Thyroid gland (tissue), 4 donors: ENCODE measurements at regions not wholly inside any gene's neighbourhood (a gene's known extent, or its start where the extent isn't known, plus 50 kb on each side); places are given as distances from the start of the nearest gene placed in this dataset.

Experiments used
- DNase-seq, 2 donors: peaks; one replicate each; pipeline ENCODE4 v3.0.0-alpha.2; 2019
- H3K27ac ChIP-seq, 3 donors: fragments of 200-600 bp; sonication (generic); 1 replicate in 2 of 3; 2 replicates in 1 of 3; pipeline ENCODE4 v1.5.1; 2016 to 2019; ENCODE audit warnings: mild to moderate bottlenecking in 1 of 3, moderate library complexity in 1 of 3
- H3K27me3 ChIP-seq: fragments of 200-600 bp; sonication (generic); one replicate; pipeline ENCODE4 v1.5.1; 2019
- H3K36me3 ChIP-seq, 2 donors: fragments of 200-600 bp; sonication (generic); one replicate each; pipeline ENCODE4 v1.5.1; 2016 to 2019
- H3K4me1 ChIP-seq, 2 donors: fragments of 200-600 bp; sonication (generic); one replicate each; pipeline ENCODE4 v1.5.1; 2017 to 2019
- H3K4me3 ChIP-seq, 3 donors: fragments of 200-600 bp; sonication (generic); replicated peaks in 1 of 3; 1 replicate in 2 of 3; 2 replicates in 1 of 3; pipeline ENCODE4 v1.5.1; 2016; ENCODE audit warnings: mild to moderate bottlenecking in 1 of 3
- H3K9me3 ChIP-seq: fragments of 200-600 bp; sonication (generic); one replicate; pipeline ENCODE4 v1.5.1; 2017
- CTCF ChIP-seq, 6 experiments: fragments of 200-600 bp in 3 of 6; fragments of 450-650 bp in 3 of 6; sonication (generic) in 3 of 6; IDR thresholded peaks; one replicate each; pipeline ENCODE4 v1.5.1; 2016 to 2019; ENCODE audit warnings: antibody characterized with exemption in 6 of 6, mild to moderate bottlenecking in 2 of 6, inconsistent platforms in 1 of 6, moderate library complexity in 1 of 6
- POLR2A ChIP-seq, 2 donors: fragments of 450-650 bp; IDR thresholded peaks; one replicate each; pipeline ENCODE4 v1.6.1; 2017; ENCODE audit warnings: antibody characterized with exemption in 2 of 2, mild to moderate bottlenecking in 2 of 2, moderate library complexity in 1 of 2
- WGBS, 2 donors: methylation state at CpG; one replicate each; pipeline ENCODE4 v1.1.5; 2017; 5-methylcytosine and 5-hydroxymethylcytosine counted together
- intact Hi-C: fragments of 100-400 bp; cut with DNase I; formaldehyde crosslinking; loops from one replicate; pipeline ENCODE4 v1.15.1; 2023

- H3K4me3 ChIP-seq: no peak overlapping the region
- H3K36me3 ChIP-seq: no peaks in the 10 kb centered on the region
- H3K9me3 ChIP-seq: no peaks in the 10 kb centered on the region
- H3K27ac ChIP-seq: no peak overlapping the region
- intact Hi-C loops: no loop called here
- WGBS, 2 donors: 89 to 91% methylated on average over 3 of the region's 3 CpGs
- no peak for DNase-seq
- H3K4me1 ChIP-seq: no peaks in the 10 kb centered on the region
- TF ChIP-seq POLR2A (IDR thresholded peaks at IDR 0.05) (no peak), CTCF (IDR thresholded peaks at IDR 0.05) (no peak)
- H3K27me3 ChIP-seq: no peaks in the 10 kb centered on the region
Observed at GRCh38 chr1:81706650-81707435, 93.9 kb upstream of the ADGRL2 start.

- H3K4me3 ChIP-seq: no peak overlapping the region
- no peak overlapping the region for H3K27ac ChIP-seq
- no peaks in the 10 kb centered on the region for H3K36me3 ChIP-seq
- no peak for DNase-seq
- peaks cover 6 to 8% of the 10 kb centered on the region in 2 donors for H3K4me1 ChIP-seq
- intact Hi-C loops: no loop called here
- 81 to 84% methylated on average over 5 of the region's 5 CpGs for WGBS, 2 donors
- no peak for TF ChIP-seq POLR2A (IDR thresholded peaks at IDR 0.05)
- no peak for TF ChIP-seq CTCF (IDR thresholded peaks at IDR 0.05)
- H3K27me3 ChIP-seq: no peaks in the 10 kb centered on the region
- H3K9me3 ChIP-seq: no peaks in the 10 kb centered on the region
Observed at GRCh38 chr1:81703756-81704463, 96.8 kb upstream of the ADGRL2 start.

GRCh38 chr1:81703391-81703755 is 97.4 kb upstream of the ADGRL2 start:
- no peak overlapping the region for H3K27ac ChIP-seq
- peaks cover 6 to 9% of the 10 kb centered on the region in 2 donors for H3K4me1 ChIP-seq
- DNase-seq: no peak
- intact Hi-C loops: no loop called here
- TF ChIP-seq CTCF (IDR thresholded peaks at IDR 0.05): no peak
- TF ChIP-seq POLR2A (IDR thresholded peaks at IDR 0.05): no peak
- H3K36me3 ChIP-seq: no peaks in the 10 kb centered on the region
- whole genome bisulfite sequencing, 2 donors: 75 to 78% methylated on average over 3 of the region's 3 CpGs
- no peaks in the 10 kb centered on the region for H3K27me3 ChIP-seq
- H3K9me3 ChIP-seq: no peaks in the 10 kb centered on the region
- H3K4me3 ChIP-seq: no peak overlapping the region

GRCh38 chr1:81702903-81703302 is 97.8 kb upstream of the ADGRL2 start:
- peaks cover 6 to 9% of the 10 kb centered on the region in 2 donors for H3K4me1 ChIP-seq
- 94% methylated on average over 4 of the region's 4 CpGs for whole genome bisulfite sequencing, 2 donors
- no peak overlapping the region for H3K27ac ChIP-seq
- TF ChIP-seq CTCF (IDR thresholded peaks at IDR 0.05): no peak
- TF ChIP-seq POLR2A (IDR thresholded peaks at IDR 0.05): no peak
- no peak for DNase-seq
- H3K36me3 ChIP-seq: no peaks in the 10 kb centered on the region
- no peaks in the 10 kb centered on the region for H3K9me3 ChIP-seq
- H3K27me3 ChIP-seq: no peaks in the 10 kb centered on the region
- intact Hi-C loops: no loop called here
- H3K4me3 ChIP-seq: no peak overlapping the region

- 97 to 98% methylated on average over 2 of the region's 2 CpGs for WGBS, 2 donors
- Histone ChIP-seq H3K4me3 (no peak overlapping the region), H3K4me1 (peaks cover 6 to 9% of the 10 kb centered on the region in 2 donors), H3K27ac (no peak overlapping the region), H3K36me3 (no peaks in the 10 kb centered on the region), H3K9me3 (no peaks in the 10 kb centered on the region), H3K27me3 (no peaks in the 10 kb centered on the region)
- DNase-seq: no peak
- intact Hi-C loops: no loop called here
- TF ChIP-seq CTCF (IDR thresholded peaks at IDR 0.05): no peak
- TF ChIP-seq POLR2A (IDR thresholded peaks at IDR 0.05): no peak
Observed at GRCh38 chr1:81702079-81702715, 98.5 kb upstream of the ADGRL2 start.
